Tibial nerve (tissue), 4 donors: ENCODE measurements at regions not wholly inside any gene's neighbourhood (a gene's known extent, or its start where the extent isn't known, plus 50 kb on each side); places are given as distances from the start of the nearest gene placed in this dataset.

Experiments
- EP300 ChIP-seq, 2 donors: sonication (generic); formaldehyde crosslinking; IDR thresholded peaks; one replicate each; pipeline ENCODE4 v1.6.1; 2017; ENCODE audit warnings: antibody characterized with exemption in 2 of 2, mild to moderate bottlenecking in 1 of 2
- POLR2A ChIP-seq, 2 donors: fragments of 450-650 bp; IDR thresholded peaks; one replicate each; pipeline ENCODE4 v1.6.1; 2017; ENCODE audit warnings: antibody characterized with exemption in 2 of 2, mild to moderate bottlenecking in 2 of 2, moderate library complexity in 2 of 2
- TF ChIP-seq, protein P1 (sequence below), 5 experiments: fragments of 200-600 bp in 3 of 5; fragments of 450-650 bp in 2 of 5; sonication (generic) in 3 of 5; IDR thresholded peaks; one replicate each; pipeline ENCODE4 v1.5.1; 2016 to 2019; ENCODE audit warnings: antibody characterized with exemption in 5 of 5, mild to moderate bottlenecking in 3 of 5, moderate library complexity in 2 of 5

DNA sequence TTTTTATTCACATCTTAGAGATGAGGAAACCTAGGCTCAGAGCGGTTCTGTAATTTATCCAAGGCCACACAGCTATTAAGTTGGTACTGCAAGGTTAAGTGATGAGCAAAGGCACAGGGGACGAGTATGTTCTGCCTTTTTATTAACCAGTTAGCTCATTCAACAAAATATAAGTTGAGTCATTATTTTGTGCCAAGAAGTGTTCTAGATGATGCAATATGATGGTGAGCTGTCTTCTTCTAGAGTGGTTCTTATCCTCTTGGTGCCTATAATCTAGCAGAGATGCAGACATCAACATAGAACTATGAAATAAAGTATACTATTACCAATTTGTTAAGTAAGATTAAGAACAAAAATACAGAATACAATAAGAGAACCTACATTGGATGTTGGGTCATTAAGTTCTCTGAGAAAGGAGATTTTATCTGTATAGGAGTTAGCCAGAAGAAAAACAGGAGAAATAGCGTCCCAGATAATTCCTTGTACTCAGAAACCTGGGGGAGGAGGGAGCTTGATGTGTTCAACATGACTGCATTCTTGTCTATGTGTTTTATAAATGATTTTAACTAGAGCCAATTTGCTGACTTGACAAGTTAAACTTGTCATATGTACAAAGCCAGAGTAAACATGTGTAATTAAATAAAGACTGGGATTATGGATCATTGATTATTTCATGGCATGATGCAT is 122.3 kb downstream of the TBXT start:
- TF ChIP-seq, protein P1, sequence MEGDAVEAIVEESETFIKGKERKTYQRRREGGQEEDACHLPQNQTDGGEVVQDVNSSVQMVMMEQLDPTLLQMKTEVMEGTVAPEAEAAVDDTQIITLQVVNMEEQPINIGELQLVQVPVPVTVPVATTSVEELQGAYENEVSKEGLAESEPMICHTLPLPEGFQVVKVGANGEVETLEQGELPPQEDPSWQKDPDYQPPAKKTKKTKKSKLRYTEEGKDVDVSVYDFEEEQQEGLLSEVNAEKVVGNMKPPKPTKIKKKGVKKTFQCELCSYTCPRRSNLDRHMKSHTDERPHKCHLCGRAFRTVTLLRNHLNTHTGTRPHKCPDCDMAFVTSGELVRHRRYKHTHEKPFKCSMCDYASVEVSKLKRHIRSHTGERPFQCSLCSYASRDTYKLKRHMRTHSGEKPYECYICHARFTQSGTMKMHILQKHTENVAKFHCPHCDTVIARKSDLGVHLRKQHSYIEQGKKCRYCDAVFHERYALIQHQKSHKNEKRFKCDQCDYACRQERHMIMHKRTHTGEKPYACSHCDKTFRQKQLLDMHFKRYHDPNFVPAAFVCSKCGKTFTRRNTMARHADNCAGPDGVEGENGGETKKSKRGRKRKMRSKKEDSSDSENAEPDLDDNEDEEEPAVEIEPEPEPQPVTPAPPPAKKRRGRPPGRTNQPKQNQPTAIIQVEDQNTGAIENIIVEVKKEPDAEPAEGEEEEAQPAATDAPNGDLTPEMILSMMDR (IDR thresholded peaks at IDR 0.05) = no peak
- TF ChIP-seq EP300 (IDR thresholded peaks at IDR 0.05) (no peak), POLR2A (IDR thresholded peaks at IDR 0.05) (no peak)
